ENCODE measurements at regions not wholly inside any gene's neighbourhood (a gene's known extent, or its start where the extent isn't known, plus 50 kb on each side); places are given as distances from the start of the nearest gene placed in this dataset.

GRCh38 chr9:107650321-107650720 is 160.8 kb upstream of the KLF4 start:
- Histone ChIP-seq H3K27me3 (ENCODE audit: insufficient read depth, low read length) (no peaks in the 10 kb centered on the region; the same call in 1 of the 2 replicates), H2AFZ (ENCODE audit: low read length) (no peak overlapping the region), H3K9me2 (ENCODE audit: low read depth, low read length) (no peaks in the 10 kb centered on the region), H3F3A (ENCODE audit: insufficient read depth, low read length) (no peaks in the 10 kb centered on the region), H3K79me2 (ENCODE audit: insufficient read depth, low read length) (no peaks in the 10 kb centered on the region), H3K36me3 (ENCODE audit: insufficient read depth, low read length) (no peaks in the 10 kb centered on the region), H3K4me3 (ENCODE audit: low read depth, low read length, poor library complexity, severe bottlenecking) (no peak overlapping the region), H3K4me1 (ENCODE audit: insufficient read depth, low read length, severe bottlenecking) (no peaks in the 10 kb centered on the region), H3K4me2 (ENCODE audit: low read length) (no peak overlapping the region), H4K20me1 (ENCODE audit: insufficient read depth, low read length) (no peaks in the 10 kb centered on the region), H3K27ac (ENCODE audit: low read depth, low read length, poor library complexity, severe bottlenecking) (no peak overlapping the region), H3K9me3 (ENCODE audit: low read length) (no peaks in the 10 kb centered on the region), H3K9ac (ENCODE audit: low read length) (no peak overlapping the region)
- no peak for TF ChIP-seq EZH2 (IDR thresholded peaks at IDR 0.05; ENCODE audit: borderline replicate concordance, low read length)
- TF ChIP-seq, protein P1, sequence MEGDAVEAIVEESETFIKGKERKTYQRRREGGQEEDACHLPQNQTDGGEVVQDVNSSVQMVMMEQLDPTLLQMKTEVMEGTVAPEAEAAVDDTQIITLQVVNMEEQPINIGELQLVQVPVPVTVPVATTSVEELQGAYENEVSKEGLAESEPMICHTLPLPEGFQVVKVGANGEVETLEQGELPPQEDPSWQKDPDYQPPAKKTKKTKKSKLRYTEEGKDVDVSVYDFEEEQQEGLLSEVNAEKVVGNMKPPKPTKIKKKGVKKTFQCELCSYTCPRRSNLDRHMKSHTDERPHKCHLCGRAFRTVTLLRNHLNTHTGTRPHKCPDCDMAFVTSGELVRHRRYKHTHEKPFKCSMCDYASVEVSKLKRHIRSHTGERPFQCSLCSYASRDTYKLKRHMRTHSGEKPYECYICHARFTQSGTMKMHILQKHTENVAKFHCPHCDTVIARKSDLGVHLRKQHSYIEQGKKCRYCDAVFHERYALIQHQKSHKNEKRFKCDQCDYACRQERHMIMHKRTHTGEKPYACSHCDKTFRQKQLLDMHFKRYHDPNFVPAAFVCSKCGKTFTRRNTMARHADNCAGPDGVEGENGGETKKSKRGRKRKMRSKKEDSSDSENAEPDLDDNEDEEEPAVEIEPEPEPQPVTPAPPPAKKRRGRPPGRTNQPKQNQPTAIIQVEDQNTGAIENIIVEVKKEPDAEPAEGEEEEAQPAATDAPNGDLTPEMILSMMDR (IDR thresholded peaks at IDR 0.05; ENCODE audit: low read length): no peak

GRCh38 chr9:107648153-107648715 is 158.7 kb upstream of the KLF4 start:
- no peaks in the 10 kb centered on the region for H3K79me2 ChIP-seq (ENCODE audit: insufficient read depth, low read length)
- no peak overlapping the region for H3K4me3 ChIP-seq (ENCODE audit: low read depth, low read length, poor library complexity, severe bottlenecking)
- H3K27me3 ChIP-seq (ENCODE audit: insufficient read depth, low read length): no peaks in the 10 kb centered on the region; the same call in 1 of the 2 replicates
- H3F3A ChIP-seq (ENCODE audit: insufficient read depth, low read length): no peaks in the 10 kb centered on the region
- no peaks in the 10 kb centered on the region for H4K20me1 ChIP-seq (ENCODE audit: insufficient read depth, low read length)
- H3K9me3 ChIP-seq (ENCODE audit: low read length): no peaks in the 10 kb centered on the region
- H2AFZ ChIP-seq (ENCODE audit: low read length): no peak overlapping the region
- H3K27ac ChIP-seq (ENCODE audit: low read depth, low read length, poor library complexity, severe bottlenecking): no peak overlapping the region
- H3K4me1 ChIP-seq (ENCODE audit: insufficient read depth, low read length, severe bottlenecking): no peaks in the 10 kb centered on the region
- H3K9me2 ChIP-seq (ENCODE audit: low read depth, low read length): no peaks in the 10 kb centered on the region
- TF ChIP-seq, protein P1 (IDR thresholded peaks at IDR 0.05; ENCODE audit: low read length): no peak
- no peak for TF ChIP-seq EZH2 (IDR thresholded peaks at IDR 0.05; ENCODE audit: borderline replicate concordance, low read length)
- no peak overlapping the region for H3K4me2 ChIP-seq (ENCODE audit: low read length)
- no peaks in the 10 kb centered on the region for H3K36me3 ChIP-seq (ENCODE audit: insufficient read depth, low read length)
- H3K9ac ChIP-seq (ENCODE audit: low read length): no peak overlapping the region

- Histone ChIP-seq H3K4me2 (ENCODE audit: low read length) (no peak overlapping the region), H3K9me3 (ENCODE audit: low read length) (no peaks in the 10 kb centered on the region), H3K27ac (ENCODE audit: low read depth, low read length, poor library complexity, severe bottlenecking) (no peak overlapping the region), H3K9ac (ENCODE audit: low read length) (no peak overlapping the region), H3K4me1 (ENCODE audit: insufficient read depth, low read length, severe bottlenecking) (no peaks in the 10 kb centered on the region), H3K79me2 (ENCODE audit: insufficient read depth, low read length) (no peaks in the 10 kb centered on the region), H4K20me1 (ENCODE audit: insufficient read depth, low read length) (no peaks in the 10 kb centered on the region), H2AFZ (ENCODE audit: low read length) (no peak overlapping the region), H3K9me2 (ENCODE audit: low read depth, low read length) (no peaks in the 10 kb centered on the region), H3F3A (ENCODE audit: insufficient read depth, low read length) (no peaks in the 10 kb centered on the region), H3K4me3 (ENCODE audit: low read depth, low read length, poor library complexity, severe bottlenecking) (no peak overlapping the region), H3K27me3 (ENCODE audit: insufficient read depth, low read length) (no peaks in the 10 kb centered on the region; the same call in 1 of the 2 replicates), H3K36me3 (ENCODE audit: insufficient read depth, low read length) (no peaks in the 10 kb centered on the region)
- TF ChIP-seq, protein P1 (IDR thresholded peaks at IDR 0.05; ENCODE audit: low read length): no peak
- no peak for TF ChIP-seq EZH2 (IDR thresholded peaks at IDR 0.05; ENCODE audit: borderline replicate concordance, low read length)
Measured at GRCh38 chr9:107647611-107648010, 158.0 kb upstream of the KLF4 start.

All from OCI-LY1 (cell line).